Panc1 (cell line): ENCODE measurements at regions not wholly inside any gene's neighbourhood (a gene's known extent, or its start where the extent isn't known, plus 50 kb on each side); places are given as distances from the start of the nearest gene placed in this dataset.

Experiments used
- ATAC-seq: fragments of 200-7000 bp; cut with Tn5 transposase; 2 replicates; pipeline ENCODE4 v1.9.1; 2020; ENCODE audit warnings: mild to moderate bottlenecking, moderate library complexity
- BruUV-seq: library from RNA; stranded (reverse); fragments of 400-500 nt; replicated peaks from 2 replicates; lab custom pipeline; 2021; lab: Mats Ljungman, UMichigan
- CTCF ChIA-PET: fragments of 300-600 bp; sonication (Branson Sonifier 250); formaldehyde crosslinking; loops from one replicate; lab custom pipeline; 2022; ENCODE audit warnings: antibody characterized with exemption; lab: Charles Lee
- POLR2A ChIA-PET: fragments of 300-600 bp; sonication (Branson Sonifier 250); formaldehyde crosslinking; loops from one replicate; lab custom pipeline; 2022; ENCODE audit warnings: antibody characterized with exemption; lab: Charles Lee
- DNase-seq: peaks from one replicate; pipeline ENCODE4 v3.0.0-alpha.2; 2010; ENCODE audit warnings: low read depth, low spot score
- H3K27ac ChIP-seq: 2 replicates; pipeline ENCODE4 v1.5.1; 2011; ENCODE audit warnings: mild to moderate bottlenecking, low read length, inconsistent platforms
- H3K27me3 ChIP-seq: fragments of 200-500 bp; sonication (Bioruptor generic); 2 replicates; pipeline ENCODE4 v1.6.0; 2014; ENCODE audit warnings: low read length, inconsistent platforms; ENCODE audit not compliant: control insufficient read depth, insufficient read depth
- H3K36me3 ChIP-seq: fragments of 200-500 bp; sonication (Bioruptor generic); 2 replicates; pipeline ENCODE4 v1.5.1; 2014; ENCODE audit warnings: inconsistent platforms, mild to moderate bottlenecking, low read length, moderate library complexity; ENCODE audit not compliant: control insufficient read depth, insufficient read depth
- H3K4me1 ChIP-seq: 2 replicates; pipeline ENCODE4 v1.5.1; 2011; ENCODE audit warnings: inconsistent platforms, mild to moderate bottlenecking, low read length, moderate library complexity; ENCODE audit not compliant: control insufficient read depth, insufficient read depth
- H3K4me3 ChIP-seq, 2 experiments: 2 replicates each; pipeline ENCODE4 v1.5.1; 2011 to 2012; ENCODE audit warnings: low read depth in 2 of 2, low read length in 2 of 2, mild to moderate bottlenecking in 2 of 2, inconsistent platforms in 1 of 2, moderate library complexity in 1 of 2
- H3K9me3 ChIP-seq: fragments of 200-500 bp; sonication (Bioruptor generic); 2 replicates; pipeline ENCODE4 v1.5.1; 2014; ENCODE audit warnings: low read depth, mild to moderate bottlenecking, inconsistent platforms, low read length, moderate library complexity; ENCODE audit not compliant: control insufficient read depth, insufficient read depth
- CTCF ChIP-seq: fragments of 450-650 bp; IDR thresholded peaks from 2 replicates; pipeline ENCODE4 v1.5.1; 2017; ENCODE audit warnings: mild to moderate bottlenecking
- POLR2AphosphoS5 ChIP-seq: IDR thresholded peaks from 2 replicates; pipeline ENCODE4 v1.6.1; 2012; ENCODE audit warnings: mild to moderate bottlenecking, low read depth, low read length, moderate library complexity
- REST ChIP-seq, 2 experiments: IDR thresholded peaks; 2 replicates each; pipeline ENCODE4 v1.6.1; 2011 to 2012; ENCODE audit warnings: low read depth in 2 of 2, control low read depth in 1 of 2, low read length in 1 of 2, mild to moderate bottlenecking in 1 of 2, moderate library complexity in 1 of 2; ENCODE audit not compliant: insufficient read depth in 1 of 2
- SIN3A ChIP-seq: IDR thresholded peaks from 2 replicates; pipeline ENCODE4 v1.6.1; 2012; ENCODE audit warnings: low read depth, mild to moderate bottlenecking, low read length, moderate library complexity, borderline replicate concordance; ENCODE audit not compliant: insufficient read depth
- TCF7L2 ChIP-seq: IDR thresholded peaks from 2 replicates; pipeline ENCODE4 v1.6.1; 2011; ENCODE audit warnings: mild to moderate bottlenecking, low read depth, low read length, inconsistent platforms
- in situ Hi-C: cut with HindIII; loops from 2 replicates; pipeline ENCODE4 v1.10.0; 2016; ENCODE audit warnings: low sequenced_read_pairs, low pct_unique_long_range_greater_than_20kb
- intact Hi-C: fragments of 100-400 bp; cut with micrococcal nuclease; formaldehyde crosslinking; loops from one replicate; pipeline ENCODE4 v1.10.0; 2022; ENCODE audit not compliant: unreplicated experiment

DNA sequence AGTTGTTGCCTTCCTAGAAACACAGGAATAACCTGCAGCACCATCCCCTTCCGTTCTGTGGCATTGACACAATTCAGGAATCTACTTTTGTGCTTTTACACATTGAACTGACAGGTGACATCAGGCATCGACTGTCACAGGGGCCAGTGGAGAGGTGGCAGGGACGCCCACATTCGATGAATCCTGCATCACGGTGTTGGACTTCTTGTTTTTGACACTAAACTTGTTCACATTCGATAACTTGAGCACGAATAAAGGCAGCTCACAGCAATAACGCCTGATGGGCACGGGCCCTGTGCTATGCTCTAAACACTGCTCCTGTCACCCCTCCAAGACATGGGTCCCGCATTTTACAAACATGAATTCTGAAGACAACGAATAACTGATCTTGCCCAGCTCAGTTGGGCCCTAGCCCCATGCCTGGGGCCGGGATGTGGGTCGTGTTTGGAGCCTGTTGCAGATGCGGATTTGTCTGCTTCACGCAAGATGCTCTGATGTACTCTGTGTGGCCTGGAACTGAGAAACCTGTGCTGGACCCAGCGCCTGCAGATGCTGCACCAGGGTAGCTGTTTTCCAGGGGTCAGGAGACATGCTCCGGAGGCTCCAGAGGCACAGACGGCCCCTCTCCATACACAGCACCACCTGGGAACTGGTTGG lies 75.7 kb downstream of the TTLL2 start:
- no peaks in the 10 kb centered on the region for H3K36me3 ChIP-seq
- no peaks in the 10 kb centered on the region for H3K9me3 ChIP-seq
- POLR2A ChIA-PET, result no interaction called here
- peaks cover 26% of the 10 kb centered on the region; the same call in 1 of the 2 replicates for H3K27me3 ChIP-seq
- in situ Hi-C loops, result no loop called here
- H3K4me3 ChIP-seq, result no peak overlapping the region
- H3K4me1 ChIP-seq, result no peaks in the 10 kb centered on the region
- TF ChIP-seq TCF7L2 (no peak), REST (IDR thresholded peaks at IDR 0.05; ENCODE audit: insufficient read depth in 1 of 2, low read depth in 2 of 2, low read length in 1 of 2) (no peak), POLR2AphosphoS5 (no peak), CTCF (no peak), SIN3A (no peak)
- ATAC-seq (no peak), DNase-seq (no peak)
- no peak overlapping the region for H3K27ac ChIP-seq
- intact Hi-C loops, result no loop called here
- CTCF ChIA-PET, result no interaction called here
- no TSS peak for BruUV-seq

- in situ Hi-C loops (no loop called here), intact Hi-C loops (no loop called here)
- ChIA-PET CTCF (no interaction called here), POLR2A (no interaction called here)
- no TSS peak for BruUV-seq
- no peaks in the 10 kb centered on the region for H3K9me3 ChIP-seq
- no peak overlapping the region for H3K4me3 ChIP-seq
- H3K4me1 ChIP-seq, result no peaks in the 10 kb centered on the region
- TF ChIP-seq TCF7L2 (no peak), REST (IDR thresholded peaks at IDR 0.05; ENCODE audit: insufficient read depth in 1 of 2, low read depth in 2 of 2, low read length in 1 of 2) (no peak), POLR2AphosphoS5 (no peak)
- H3K27ac ChIP-seq, result no peak overlapping the region
- DNase-seq (no peak), ATAC-seq (peak; percentile 47)
- no peaks in the 10 kb centered on the region for H3K36me3 ChIP-seq
- H3K27me3 ChIP-seq, result peaks cover 26% of the 10 kb centered on the region; the same call in 1 of the 2 replicates
These were observed 76.8 kb downstream of the TTLL2 start for GRCh38 chr6:167401525-167402194.
